DND-41 (cell line): ENCODE measurements at regions not wholly inside any gene's neighbourhood (a gene's known extent, or its start where the extent isn't known, plus 50 kb on each side); places are given as distances from the start of the nearest gene placed in this dataset.

ENCODE experiments used
- ATAC-seq: fragments of 200-7000 bp; cut with Tn5 transposase; 3 replicates; pipeline ENCODE4 v1.9.1; 2021; ENCODE audit warnings: low read depth; ENCODE audit not compliant: insufficient read depth
- DNase-seq: peaks from one replicate; pipeline ENCODE4 v3.0.0-alpha.2; 2020
- H2AFZ ChIP-seq: 2 replicates; pipeline ENCODE4 v1.6.0; 2012; ENCODE audit warnings: low read depth, low read length
- H3K27ac ChIP-seq: 2 replicates; pipeline ENCODE4 v1.5.1; 2012; ENCODE audit warnings: low read length, inconsistent platforms
- H3K27me3 ChIP-seq: fragments of 200-600 bp; sonication (generic); 2 replicates; pipeline ENCODE4 v1.6.0; 2012; ENCODE audit warnings: low read length, mild to moderate bottlenecking, inconsistent platforms; ENCODE audit not compliant: insufficient read depth, poor library complexity
- H3K36me3 ChIP-seq: 2 replicates; pipeline ENCODE4 v1.5.1; 2012; ENCODE audit warnings: low read length, inconsistent platforms; ENCODE audit not compliant: insufficient read depth
- H3K4me1 ChIP-seq: 2 replicates; pipeline ENCODE4 v1.5.1; 2012; ENCODE audit warnings: mild to moderate bottlenecking, low read length; ENCODE audit not compliant: insufficient read depth
- H3K4me2 ChIP-seq: 2 replicates; pipeline ENCODE4 v1.6.0; 2012; ENCODE audit warnings: mild to moderate bottlenecking, moderate library complexity, low read length, inconsistent platforms; ENCODE audit not compliant: insufficient read depth
- H3K4me3 ChIP-seq, 2 experiments: fragments of 200-600 bp in 1 of 2; shearing (Covaris generic) in 1 of 2; 2 replicates each; pipeline ENCODE4 v1.5.1; 2012 to 2016; ENCODE audit warnings: inconsistent platforms in 2 of 2, low read length in 2 of 2, mild to moderate bottlenecking in 2 of 2, low read depth in 1 of 2, moderate library complexity in 1 of 2
- H3K79me2 ChIP-seq: 2 replicates; pipeline ENCODE4 v1.6.0; 2012; ENCODE audit warnings: low read length, inconsistent platforms; ENCODE audit not compliant: insufficient read depth
- H3K9ac ChIP-seq: 2 replicates; pipeline ENCODE4 v1.6.0; 2012; ENCODE audit warnings: low read depth, mild to moderate bottlenecking, inconsistent platforms, low read length, moderate library complexity
- H3K9me3 ChIP-seq: 2 replicates; pipeline ENCODE4 v1.5.1; 2012; ENCODE audit warnings: low read length, moderate library complexity, mild to moderate bottlenecking, inconsistent platforms; ENCODE audit not compliant: insufficient read depth, severe bottlenecking
- H4K20me1 ChIP-seq: 2 replicates; pipeline ENCODE4 v1.6.0; 2012; ENCODE audit warnings: low read length; ENCODE audit not compliant: insufficient read depth
- CTCF ChIP-seq: IDR thresholded peaks from 2 replicates; pipeline ENCODE4 v1.5.1; 2012; ENCODE audit warnings: borderline replicate concordance, low read length, moderate library complexity, mild to moderate bottlenecking; ENCODE audit not compliant: poor library complexity, severe bottlenecking; ENCODE audit errors: extremely low read depth
- EZH2 ChIP-seq: IDR thresholded peaks from 3 replicates; pipeline ENCODE4 v1.6.1; 2012; ENCODE audit warnings: borderline replicate concordance, low read depth, mild to moderate bottlenecking, moderate library complexity, low read length, inconsistent platforms; ENCODE audit not compliant: severe bottlenecking

- Histone ChIP-seq H3K79me2 (no peaks in the 10 kb centered on the region), H3K4me2 (no peak overlapping the region), H3K27ac (peak overlapping the region; percentile 31; the same call in 1 of the 2 replicates), H2AFZ (no peak overlapping the region), H3K27me3 (no peaks in the 10 kb centered on the region), H3K9me3 (no peaks in the 10 kb centered on the region), H4K20me1 (no peaks in the 10 kb centered on the region), H3K9ac (no peak overlapping the region), H3K4me3 (no peak overlapping the region), H3K36me3 (no peaks in the 10 kb centered on the region), H3K4me1 (peaks cover 24% of the 10 kb centered on the region)
- ATAC-seq (no peak), DNase-seq (no peak)
- TF ChIP-seq CTCF (no peak), EZH2 (no peak)
Measured at GRCh38 chr2:45178359-45178758, 169.1 kb upstream of the SIX2 start.

- no peak for TF ChIP-seq CTCF
- no peak for TF ChIP-seq EZH2
- no peak overlapping the region for H2AFZ ChIP-seq
- no peaks in the 10 kb centered on the region for H3K27me3 ChIP-seq
- no peaks in the 10 kb centered on the region for H3K79me2 ChIP-seq
- no peaks in the 10 kb centered on the region for H3K9me3 ChIP-seq
- H3K4me2 ChIP-seq, result no peak overlapping the region
- H3K4me3 ChIP-seq, result no peak overlapping the region
- no peak for ATAC-seq
- H3K9ac ChIP-seq, result no peak overlapping the region
- no peaks in the 10 kb centered on the region for H4K20me1 ChIP-seq
- no peak overlapping the region for H3K27ac ChIP-seq
- H3K36me3 ChIP-seq, result no peaks in the 10 kb centered on the region
- peaks cover 24% of the 10 kb centered on the region for H3K4me1 ChIP-seq
- no peak for DNase-seq
Measured at GRCh38 chr2:45177870-45178269, 168.6 kb upstream of the SIX2 start.

- no peaks in the 10 kb centered on the region for H3K36me3 ChIP-seq
- TF ChIP-seq CTCF (no peak), EZH2 (no peak)
- H3K27ac ChIP-seq, result no peak overlapping the region
- H3K4me1 ChIP-seq, result peaks cover 24% of the 10 kb centered on the region
- no peak overlapping the region for H3K4me2 ChIP-seq
- H3K9ac ChIP-seq, result no peak overlapping the region
- H3K79me2 ChIP-seq, result no peaks in the 10 kb centered on the region
- H4K20me1 ChIP-seq, result no peaks in the 10 kb centered on the region
- H3K4me3 ChIP-seq, result no peak overlapping the region
- ATAC-seq (no peak), DNase-seq (no peak)
- no peaks in the 10 kb centered on the region for H3K9me3 ChIP-seq
- H3K27me3 ChIP-seq, result no peaks in the 10 kb centered on the region
- no peak overlapping the region for H2AFZ ChIP-seq
Measured at GRCh38 chr2:45176390-45176789, 167.1 kb upstream of the SIX2 start.

- no peak overlapping the region for H3K4me3 ChIP-seq
- no peaks in the 10 kb centered on the region for H3K9me3 ChIP-seq
- no peak overlapping the region for H3K4me2 ChIP-seq
- peaks cover 19% of the 10 kb centered on the region for H3K4me1 ChIP-seq
- ATAC-seq, result no peak
- no peaks in the 10 kb centered on the region for H3K79me2 ChIP-seq
- H2AFZ ChIP-seq, result no peak overlapping the region
- TF ChIP-seq CTCF (no peak), EZH2 (no peak)
- peaks cover 12% of the 10 kb centered on the region for H3K27me3 ChIP-seq
- H3K36me3 ChIP-seq, result no peaks in the 10 kb centered on the region
- DNase-seq, result no peak
- H3K27ac ChIP-seq, result no peak overlapping the region
- no peak overlapping the region for H3K9ac ChIP-seq
- H4K20me1 ChIP-seq, result no peaks in the 10 kb centered on the region
Measured at GRCh38 chr2:45173513-45173912, 164.3 kb upstream of the SIX2 start.
